ENCODE measurements at regions not wholly inside any gene's neighbourhood (a gene's known extent, or its start where the extent isn't known, plus 50 kb on each side); places are given as distances from the start of the nearest gene placed in this dataset.
"Not testable (repeated sequence)": the region's sequence is repeated elsewhere in the genome, so short reads cannot be mapped to it uniquely, and the experiment has no call there.

GRCh38 chr16:73427164-73427563 is 379.2 kb upstream of the ZFHX3 start:
- DNase-seq = no peak

- no peak for DNase-seq
Measured at GRCh38 chr16:73426433-73427160, 378.7 kb upstream of the ZFHX3 start.

- no peak for DNase-seq
Measured at GRCh38 chr16:73420676-73421075, 372.7 kb upstream of the ZFHX3 start.

GRCh38 chr16:73420244-73420643 is 372.3 kb upstream of the ZFHX3 start:
- no peak for DNase-seq

- no peak for DNase-seq
Measured at GRCh38 chr16:73418691-73419090, 370.8 kb upstream of the ZFHX3 start.

- DNase-seq = no peak
Measured at GRCh38 chr16:73418051-73418450, 370.1 kb upstream of the ZFHX3 start.

GRCh38 chr16:73415286-73415685 is 367.4 kb upstream of the ZFHX3 start:
- no peak for DNase-seq

- no peak for DNase-seq
Measured at GRCh38 chr16:73414638-73415037, 366.7 kb upstream of the ZFHX3 start.

GRCh38 chr16:73413830-73414190 is 365.9 kb upstream of the ZFHX3 start:
- no peak for DNase-seq

GRCh38 chr16:73413091-73413829 is 365.3 kb upstream of the ZFHX3 start:
- no peak for DNase-seq

GRCh38 chr16:73412416-73412815 is 364.5 kb upstream of the ZFHX3 start:
- no peak for DNase-seq

- DNase-seq = no peak
Measured at GRCh38 chr16:73408716-73409115, 360.8 kb upstream of the ZFHX3 start.

- DNase-seq = no peak
Measured at GRCh38 chr16:73408311-73408710, 360.4 kb upstream of the ZFHX3 start.

GRCh38 chr16:73405851-73406250 is 357.9 kb upstream of the ZFHX3 start:
- DNase-seq = no peak

GRCh38 chr16:73404001-73404400 is 356.1 kb upstream of the ZFHX3 start:
- DNase-seq = no peak

GRCh38 chr16:73403291-73403690 is 355.4 kb upstream of the ZFHX3 start:
- DNase-seq = no peak

GRCh38 chr16:73400951-73401350 is 353.0 kb upstream of the ZFHX3 start:
- DNase-seq = no peak

GRCh38 chr16:73399997-73400396 is 352.1 kb upstream of the ZFHX3 start:
- DNase-seq = no peak

GRCh38 chr16:73399486-73399885 is 351.6 kb upstream of the ZFHX3 start:
- no peak for DNase-seq

GRCh38 chr16:73398604-73399003 is 350.7 kb upstream of the ZFHX3 start:
- not testable (repeated sequence) for DNase-seq

GRCh38 chr16:73396556-73396955 is 348.6 kb upstream of the ZFHX3 start:
- DNase-seq = no peak

GRCh38 chr16:73390936-73391335 is 343.0 kb upstream of the ZFHX3 start:
- DNase-seq = no peak

GRCh38 chr16:73390491-73390890 is 342.6 kb upstream of the ZFHX3 start:
- no peak for DNase-seq

GRCh38 chr16:73389085-73389484 is 341.2 kb upstream of the ZFHX3 start:
- DNase-seq = no peak

GRCh38 chr16:73387979-73388378 is 340.1 kb upstream of the ZFHX3 start:
- no peak for DNase-seq

Measured in inflammatory macrophage treated with lipopolysaccharide for 1 hour (primary cell).